ENCODE measurements at regions not wholly inside any gene's neighbourhood (a gene's known extent, or its start where the extent isn't known, plus 50 kb on each side); places are given as distances from the start of the nearest gene placed in this dataset.

- ATAC-seq (replicated peaks) (no peak), DNase-seq (no peak)
- no peaks in the 10 kb centered on the region for H3K4me1 Mint-ChIP-seq
- no peak overlapping the region for H3K27ac Mint-ChIP-seq
- no peak overlapping the region for H3K4me3 Mint-ChIP-seq
- no peaks in the 10 kb centered on the region for H3K36me3 Mint-ChIP-seq
- H3K9me3 Mint-ChIP-seq, result no peaks in the 10 kb centered on the region
- peaks cover 9 to 13% of the 10 kb centered on the region in 2 donors for H3K27me3 Mint-ChIP-seq
Observed at GRCh38 chr2:137837830-137838229, 126.4 kb upstream of the HNMT start.

- Mint-ChIP-seq H3K27ac (no peak overlapping the region), H3K4me3 (no peak overlapping the region), H3K4me1 (no peaks in the 10 kb centered on the region), H3K36me3 (no peaks in the 10 kb centered on the region), H3K27me3 (peaks cover 9 to 13% of the 10 kb centered on the region in 2 donors), H3K9me3 (no peaks in the 10 kb centered on the region)
- DNase-seq, result no peak
- peak; percentile 34 to 62 for ATAC-seq (replicated peaks)
Observed at GRCh38 chr2:137838255-137839092, 125.8 kb upstream of the HNMT start.

GRCh38 chr2:137842430-137842829 is 121.8 kb upstream of the HNMT start:
- no peak overlapping the region for H3K27ac Mint-ChIP-seq
- H3K36me3 Mint-ChIP-seq, result no peaks in the 10 kb centered on the region
- DNase-seq, result no peak
- H3K4me1 Mint-ChIP-seq, result no peaks in the 10 kb centered on the region
- no peak for ATAC-seq (replicated peaks)
- peaks cover 9 to 13% of the 10 kb centered on the region in 2 donors for H3K27me3 Mint-ChIP-seq
- no peaks in the 10 kb centered on the region for H3K9me3 Mint-ChIP-seq
- H3K4me3 Mint-ChIP-seq, result no peak overlapping the region

- H3K27ac Mint-ChIP-seq, result no peak overlapping the region
- H3K4me1 Mint-ChIP-seq, result no peaks in the 10 kb centered on the region
- DNase-seq (no peak), ATAC-seq (replicated peaks) (no peak)
- peaks cover 5 to 8% of the 10 kb centered on the region in 2 donors for H3K27me3 Mint-ChIP-seq
- no peaks in the 10 kb centered on the region for H3K9me3 Mint-ChIP-seq
- H3K4me3 Mint-ChIP-seq, result no peak overlapping the region
- no peaks in the 10 kb centered on the region for H3K36me3 Mint-ChIP-seq
Observed at GRCh38 chr2:137842952-137843351, 121.3 kb upstream of the HNMT start.

- H3K27me3 Mint-ChIP-seq, result no peaks in the 10 kb centered on the region
- no peaks in the 10 kb centered on the region for H3K4me1 Mint-ChIP-seq
- H3K9me3 Mint-ChIP-seq, result no peaks in the 10 kb centered on the region
- H3K4me3 Mint-ChIP-seq, result no peak overlapping the region
- H3K36me3 Mint-ChIP-seq, result no peaks in the 10 kb centered on the region
- H3K27ac Mint-ChIP-seq, result no peak overlapping the region
- no peak for ATAC-seq (replicated peaks)
- no peak for DNase-seq
Observed at GRCh38 chr2:137845422-137845821, 118.9 kb upstream of the HNMT start.

GRCh38 chr2:137846993-137847392 is 117.3 kb upstream of the HNMT start:
- ATAC-seq (replicated peaks) (no peak), DNase-seq (no peak)
- peaks cover under 1 to 2% of the 10 kb centered on the region in 2 donors for H3K9me3 Mint-ChIP-seq
- no peaks in the 10 kb centered on the region for H3K27me3 Mint-ChIP-seq
- no peak overlapping the region for H3K4me3 Mint-ChIP-seq
- H3K36me3 Mint-ChIP-seq, result no peaks in the 10 kb centered on the region
- no peak overlapping the region for H3K27ac Mint-ChIP-seq
- H3K4me1 Mint-ChIP-seq, result no peaks in the 10 kb centered on the region

- DNase-seq (no peak), ATAC-seq (replicated peaks) (no peak)
- H3K36me3 Mint-ChIP-seq, result no peaks in the 10 kb centered on the region
- no peaks in the 10 kb centered on the region for H3K4me1 Mint-ChIP-seq
- no peak overlapping the region for H3K27ac Mint-ChIP-seq
- peaks cover 3 to 6% of the 10 kb centered on the region in 2 donors for H3K9me3 Mint-ChIP-seq
- no peak overlapping the region for H3K4me3 Mint-ChIP-seq
- no peaks in the 10 kb centered on the region for H3K27me3 Mint-ChIP-seq
Observed at GRCh38 chr2:137847443-137847842, 116.8 kb upstream of the HNMT start.

GRCh38 chr2:137857881-137858280 is 106.4 kb upstream of the HNMT start:
- no peaks in the 10 kb centered on the region for H3K36me3 Mint-ChIP-seq
- no peak overlapping the region for H3K4me3 Mint-ChIP-seq
- ATAC-seq (replicated peaks) (no peak), DNase-seq (no peak)
- H3K27ac Mint-ChIP-seq, result no peak overlapping the region
- H3K27me3 Mint-ChIP-seq, result peaks cover 6 to 10% of the 10 kb centered on the region in 2 donors
- H3K4me1 Mint-ChIP-seq, result no peaks in the 10 kb centered on the region
- H3K9me3 Mint-ChIP-seq, result no peaks in the 10 kb centered on the region

- peaks cover 10 to 12% of the 10 kb centered on the region in 2 donors for H3K27me3 Mint-ChIP-seq
- no peaks in the 10 kb centered on the region for H3K9me3 Mint-ChIP-seq
- H3K36me3 Mint-ChIP-seq, result no peaks in the 10 kb centered on the region
- ATAC-seq (replicated peaks) (no peak), DNase-seq (no peak)
- no peak overlapping the region for H3K4me3 Mint-ChIP-seq
- H3K4me1 Mint-ChIP-seq, result no peaks in the 10 kb centered on the region
- H3K27ac Mint-ChIP-seq, result no peak overlapping the region
Observed at GRCh38 chr2:137862651-137863050, 101.6 kb upstream of the HNMT start.

- H3K9me3 Mint-ChIP-seq, result no peaks in the 10 kb centered on the region
- H3K4me3 Mint-ChIP-seq, result no peak overlapping the region
- no peaks in the 10 kb centered on the region for H3K36me3 Mint-ChIP-seq
- H3K27ac Mint-ChIP-seq, result no peak overlapping the region
- peaks cover 5 to 6% of the 10 kb centered on the region in 2 donors for H3K27me3 Mint-ChIP-seq
- H3K4me1 Mint-ChIP-seq, result no peaks in the 10 kb centered on the region
- peak; percentile 62 to 82 for ATAC-seq (replicated peaks)
- DNase-seq, result peak; percentile 16
Observed at GRCh38 chr2:137865954-137866540, 98.2 kb upstream of the HNMT start.

- no peak for ATAC-seq (replicated peaks)
- DNase-seq, result no peak
- H3K27me3 Mint-ChIP-seq, result peaks cover 5% of the 10 kb centered on the region in 2 donors
- no peak overlapping the region for H3K4me3 Mint-ChIP-seq
- no peaks in the 10 kb centered on the region for H3K4me1 Mint-ChIP-seq
- H3K9me3 Mint-ChIP-seq, result no peaks in the 10 kb centered on the region
- no peaks in the 10 kb centered on the region for H3K36me3 Mint-ChIP-seq
- no peak overlapping the region for H3K27ac Mint-ChIP-seq
Observed at GRCh38 chr2:137870682-137871081, 93.6 kb upstream of the HNMT start.

- ATAC-seq (replicated peaks) (no peak), DNase-seq (no peak)
- Mint-ChIP-seq H3K36me3 (no peaks in the 10 kb centered on the region), H3K27ac (no peak overlapping the region), H3K4me1 (no peaks in the 10 kb centered on the region), H3K4me3 (no peak overlapping the region), H3K27me3 (peaks cover 5% of the 10 kb centered on the region in 2 donors), H3K9me3 (no peaks in the 10 kb centered on the region)
Observed at GRCh38 chr2:137872577-137872976, 91.7 kb upstream of the HNMT start.

GRCh38 chr2:137873536-137874244 is 90.6 kb upstream of the HNMT start:
- peaks cover 5% of the 10 kb centered on the region in 2 donors for H3K27me3 Mint-ChIP-seq
- H3K9me3 Mint-ChIP-seq, result no peaks in the 10 kb centered on the region
- H3K36me3 Mint-ChIP-seq, result no peaks in the 10 kb centered on the region
- H3K4me3 Mint-ChIP-seq, result no peak overlapping the region
- no peak for DNase-seq
- no peak for ATAC-seq (replicated peaks)
- no peak overlapping the region for H3K27ac Mint-ChIP-seq
- H3K4me1 Mint-ChIP-seq, result no peaks in the 10 kb centered on the region

- H3K27ac Mint-ChIP-seq, result no peak overlapping the region
- ATAC-seq (replicated peaks) (no peak), DNase-seq (no peak)
- H3K4me3 Mint-ChIP-seq, result no peak overlapping the region
- peaks cover 4 to 5% of the 10 kb centered on the region in 2 donors for H3K27me3 Mint-ChIP-seq
- H3K9me3 Mint-ChIP-seq, result peaks cover 0 to 3% of the 10 kb centered on the region in 2 donors
- H3K4me1 Mint-ChIP-seq, result no peaks in the 10 kb centered on the region
- H3K36me3 Mint-ChIP-seq, result no peaks in the 10 kb centered on the region
Observed at GRCh38 chr2:137879121-137879520, 85.2 kb upstream of the HNMT start.

GRCh38 chr2:137881711-137882110 is 82.6 kb upstream of the HNMT start:
- no peak for DNase-seq
- H3K4me3 Mint-ChIP-seq, result no peak overlapping the region
- H3K9me3 Mint-ChIP-seq, result peaks cover 0 to 3% of the 10 kb centered on the region in 2 donors
- no peak for ATAC-seq (replicated peaks)
- no peaks in the 10 kb centered on the region for H3K4me1 Mint-ChIP-seq
- H3K36me3 Mint-ChIP-seq, result no peaks in the 10 kb centered on the region
- H3K27me3 Mint-ChIP-seq, result peaks cover 6 to 10% of the 10 kb centered on the region in 2 donors
- no peak overlapping the region for H3K27ac Mint-ChIP-seq
